Common myeloid progenitor, CD34-positive (primary cell): ENCODE measurements at regions not wholly inside any gene's neighbourhood (a gene's known extent, or its start where the extent isn't known, plus 50 kb on each side); places are given as distances from the start of the nearest gene placed in this dataset.

Source experiments
- CTCF ChIA-PET: fragments of 350-600 bp; sonication (Branson Sonifier 250); formaldehyde crosslinking; loops from one replicate; lab custom pipeline; 2021; ENCODE audit warnings: antibody characterized with exemption; lab: Charles Lee
- POLR2A ChIA-PET: fragments of 350-600 bp; sonication (Branson Sonifier 250); formaldehyde crosslinking; loops from one replicate; lab custom pipeline; 2021; ENCODE audit warnings: antibody characterized with exemption; lab: Charles Lee
- DNase-seq, 3 donors: peaks; one replicate each; pipeline versions ENCODE4 v3.0.0 to v3.0.0-alpha.2; 2013
- H3K27ac ChIP-seq, 2 experiments: 1 replicate in 1 of 2; 2 replicates in 1 of 2; pipeline ENCODE4 v1.7.0; 2013; ENCODE audit warnings: inconsistent platforms in 2 of 2, low read length in 2 of 2, mild to moderate bottlenecking in 2 of 2, low read depth in 1 of 2, moderate library complexity in 1 of 2; ENCODE audit not compliant: severe bottlenecking in 2 of 2, insufficient read depth in 1 of 2, poor library complexity in 1 of 2
- H3K27me3 ChIP-seq, 5 experiments: replicated peaks in 2 of 5; 1 replicate in 3 of 5; 2 replicates in 2 of 5; pipeline versions ENCODE4 v1.6.1 to v1.7.0; 2013; ENCODE audit warnings: low read length in 4 of 5, mild to moderate bottlenecking in 2 of 5, moderate library complexity in 2 of 5, inconsistent platforms in 1 of 5; ENCODE audit not compliant: insufficient read depth in 5 of 5, control insufficient read depth in 4 of 5
- H3K36me3 ChIP-seq, 4 experiments: 1 replicate in 2 of 4; 2 replicates in 2 of 4; pipeline versions ENCODE4 v1.6.1 to v1.7.0; 2013; ENCODE audit warnings: low read length in 3 of 4, control low read depth in 1 of 4, mild to moderate bottlenecking in 1 of 4; ENCODE audit not compliant: control insufficient read depth in 4 of 4, insufficient read depth in 4 of 4
- H3K4me1 ChIP-seq, 4 experiments: 1 replicate in 3 of 4; 2 replicates in 1 of 4; pipeline versions ENCODE4 v1.6.1 to v1.7.1; 2013; ENCODE audit warnings: low read length in 3 of 4, mild to moderate bottlenecking in 3 of 4, control low read depth in 1 of 4, inconsistent platforms in 1 of 4, moderate library complexity in 1 of 4; ENCODE audit not compliant: control insufficient read depth in 4 of 4, insufficient read depth in 4 of 4; ENCODE audit errors: control extremely low read depth in 1 of 4
- H3K4me3 ChIP-seq, 7 experiments: 1 replicate in 4 of 7; 2 replicates in 3 of 7; pipeline versions ENCODE4 v1.5.1 to v1.7.0; 2013; ENCODE audit warnings: mild to moderate bottlenecking in 7 of 7, low read length in 6 of 7, moderate library complexity in 6 of 7, inconsistent platforms in 2 of 7, low read depth in 2 of 7, control low read depth in 1 of 7; ENCODE audit not compliant: insufficient read depth in 4 of 7, control insufficient read depth in 1 of 7; ENCODE audit errors: extremely low read depth in 1 of 7
- H3K9me3 ChIP-seq, 5 experiments: 1 replicate in 4 of 5; 2 replicates in 1 of 5; pipeline versions ENCODE4 v1.6.1 to v1.7.1; 2013; ENCODE audit warnings: low read length in 4 of 5, mild to moderate bottlenecking in 2 of 5, inconsistent platforms in 1 of 5, low read depth in 1 of 5, moderate library complexity in 1 of 5; ENCODE audit not compliant: control insufficient read depth in 4 of 5, insufficient read depth in 2 of 5; ENCODE audit errors: control extremely low read depth in 1 of 5
- WGBS: methylation state at CpG from one replicate; pipeline ENCODE4 v1.1.5; 2013; ENCODE audit not compliant: insufficient coverage; 5-methylcytosine and 5-hydroxymethylcytosine counted together

DNA sequence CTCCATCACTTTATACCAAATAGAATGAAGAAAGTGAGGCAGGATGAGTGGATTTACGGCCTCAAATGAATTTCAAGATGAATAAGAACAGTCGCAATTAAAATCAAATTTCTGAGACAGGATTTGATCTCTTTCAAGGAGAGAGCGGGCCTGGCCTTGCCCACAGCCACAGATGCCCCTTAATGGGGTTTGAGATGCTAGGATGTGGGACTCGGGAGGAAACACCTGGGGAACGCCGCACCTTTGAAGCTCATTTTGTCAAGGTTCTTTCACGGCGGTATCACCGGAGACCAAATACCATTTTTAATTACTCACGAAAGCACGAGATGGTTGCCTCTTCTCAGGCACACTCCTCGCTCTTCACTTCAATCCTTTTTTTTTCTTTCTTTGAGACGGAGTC is 178.1 kb upstream of the SDK2 start:
- H3K27ac ChIP-seq: no peak overlapping the region
- no peaks in the 10 kb centered on the region for H3K36me3 ChIP-seq
- H3K4me3 ChIP-seq: no peak overlapping the region
- WGBS: 90% methylated on average over 12 of the region's 13 CpGs
- H3K4me1 ChIP-seq: peaks cover 0 to 7% (median 1%) of the 10 kb centered on the region in 4 experiments
- peaks cover 0 to 4% (median 0%) of the 10 kb centered on the region in 5 experiments for H3K9me3 ChIP-seq
- H3K27me3 ChIP-seq: peaks cover 0 to 7% (median 0%) of the 10 kb centered on the region in 5 experiments
- POLR2A ChIA-PET: no interaction called here
- no peak for DNase-seq
- CTCF ChIA-PET: interaction anchor here (1.1 to 1.8 kb wide), 2 partner anchors 9 to 10 kb away, joined by 3 to 5 read pairs; no protein-coding TSS in a partner anchor

DNA sequence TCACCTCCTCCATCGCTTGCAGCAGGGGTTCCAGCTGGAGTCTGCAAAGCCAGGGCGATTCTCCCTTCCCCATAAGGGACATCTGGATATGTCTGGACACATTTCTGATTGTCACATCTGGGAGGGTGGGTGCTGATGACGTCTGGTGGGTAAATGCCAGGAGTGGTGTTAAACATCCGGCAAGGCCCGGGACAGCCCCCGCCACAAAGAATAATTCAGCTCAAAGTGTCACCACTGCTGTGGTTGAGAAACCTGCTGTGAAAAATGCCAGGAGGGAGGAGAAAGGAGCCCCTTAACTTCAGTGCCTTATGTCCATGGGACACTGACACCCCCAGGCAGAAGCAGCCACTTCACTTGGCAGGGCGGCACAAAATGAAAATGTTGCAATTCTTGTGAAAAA is 179.4 kb upstream of the SDK2 start:
- Histone ChIP-seq H3K9me3 (peaks cover 0 to 4% (median 0%) of the 10 kb centered on the region in 5 experiments), H3K4me1 (peaks cover 0 to 7% (median 1%) of the 10 kb centered on the region in 4 experiments), H3K27me3 (peaks cover 0 to 7% (median 0%) of the 10 kb centered on the region in 5 experiments), H3K4me3 (no peak overlapping the region), H3K27ac (no peak overlapping the region), H3K36me3 (no peaks in the 10 kb centered on the region)
- ChIA-PET CTCF (interaction anchor here (0.8 kb wide), 1 partner anchor 10 kb away, joined by 3 read pairs; no protein-coding TSS in a partner anchor), POLR2A (interaction anchor here (0.8 kb wide), 1 partner anchor 30 kb away, joined by 3 read pairs; no protein-coding TSS in a partner anchor)
- DNase-seq: no peak
- WGBS: 98% methylated on average over 4 of the region's 7 CpGs

DNA sequence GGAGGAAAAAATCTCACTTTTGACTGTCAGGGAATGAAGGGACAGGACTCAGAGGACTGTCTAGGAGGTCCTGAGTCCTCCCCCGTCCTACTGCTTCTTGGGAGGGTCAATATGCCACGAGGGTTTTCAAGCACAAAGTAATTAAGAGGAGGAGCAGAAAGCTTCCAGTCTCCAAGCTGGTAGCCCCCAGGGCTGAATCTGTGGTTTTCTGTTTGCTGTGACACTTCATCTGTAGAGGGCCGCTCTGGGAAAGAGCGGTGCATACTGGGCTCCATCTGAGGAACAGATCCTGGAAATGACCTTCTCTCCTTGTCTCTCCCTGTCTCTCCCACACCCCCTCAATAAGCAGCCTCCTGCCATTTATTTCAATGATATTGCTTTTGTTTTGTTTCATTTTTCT is 180.1 kb upstream of the SDK2 start:
- ChIA-PET CTCF (no interaction called here), POLR2A (no interaction called here)
- WGBS: 85% methylated on average over 3 of the region's 4 CpGs
- Histone ChIP-seq H3K27me3 (peaks cover 0 to 7% (median 0%) of the 10 kb centered on the region in 5 experiments), H3K4me3 (no peak overlapping the region), H3K9me3 (no peaks in the 10 kb centered on the region), H3K36me3 (no peaks in the 10 kb centered on the region), H3K27ac (no peak overlapping the region), H3K4me1 (peaks cover 0 to 7% (median 1%) of the 10 kb centered on the region in 4 experiments)
- no peak for DNase-seq

DNA sequence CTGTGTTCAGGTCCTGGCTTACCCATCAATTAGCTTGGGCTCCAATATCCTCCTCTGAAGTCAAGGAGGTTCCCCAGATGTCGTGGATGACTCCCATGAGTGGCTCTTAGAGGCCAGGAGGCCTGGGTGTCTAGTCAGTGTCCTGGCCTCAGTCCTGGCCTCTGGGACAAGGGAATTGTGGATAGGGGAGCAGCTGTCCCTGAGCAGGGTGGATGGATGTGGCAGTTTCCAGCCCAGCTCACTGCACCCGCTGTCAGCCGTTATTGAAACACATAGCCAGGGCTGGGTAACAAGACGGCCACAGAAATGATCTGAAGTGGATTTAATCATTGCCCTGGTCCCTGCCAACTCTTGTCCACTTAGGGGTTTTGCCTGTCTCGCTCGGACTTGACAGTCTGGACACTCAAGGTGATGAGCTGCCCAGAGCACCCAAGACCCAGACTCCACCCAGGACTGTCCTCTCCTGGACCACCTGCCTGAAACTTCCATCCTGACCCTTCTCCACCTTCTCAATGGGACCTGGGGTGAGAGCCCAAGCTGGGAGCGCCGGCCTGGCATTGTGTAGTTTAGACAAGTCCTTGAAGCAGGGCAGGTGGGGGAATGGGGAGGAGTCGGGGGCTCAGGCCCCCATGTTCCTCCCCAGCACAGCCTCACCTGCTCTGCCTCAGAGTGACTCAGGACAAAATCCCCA is 182.1 kb upstream of the SDK2 start:
- POLR2A ChIA-PET: no interaction called here
- peaks cover 0 to 4% (median 0%) of the 10 kb centered on the region in 5 experiments for H3K27me3 ChIP-seq

DNA sequence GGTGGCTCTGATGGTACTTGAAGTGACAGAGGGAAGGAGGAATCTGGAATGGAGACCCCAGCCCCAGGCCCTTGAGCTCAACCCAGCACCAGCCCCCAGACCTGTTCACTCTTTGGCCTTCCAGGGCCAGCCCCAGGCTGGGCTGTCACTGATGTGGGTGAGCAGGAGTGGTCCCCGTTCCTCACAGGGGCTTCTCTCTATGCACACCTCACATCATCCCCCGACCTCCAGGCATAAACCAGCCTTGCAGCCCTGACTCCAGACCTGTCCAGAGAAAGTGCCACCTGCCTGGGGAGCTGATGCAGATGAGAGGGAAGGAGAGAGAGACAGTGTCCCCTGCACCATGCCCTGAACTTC is 182.6 kb upstream of the SDK2 start:
- POLR2A ChIA-PET: no interaction called here
- CTCF ChIA-PET: interaction anchor here (1.5 kb wide), 1 partner anchor 14 kb away, joined by 4 read pairs; no protein-coding TSS in a partner anchor

More for the DNA sequence above, 182.1 kb upstream of the SDK2 start:
- CTCF ChIA-PET: interaction anchor here (1.5 to 1.6 kb wide), 2 partner anchors 14 to 18 kb away, joined by 3 to 4 read pairs; no protein-coding TSS in a partner anchor
- whole genome bisulfite sequencing: 96% methylated on average over 6 of the region's 9 CpGs
- no peaks in the 10 kb centered on the region for H3K9me3 ChIP-seq
- DNase-seq: no peak
- H3K27ac ChIP-seq: no peak overlapping the region
- no peaks in the 10 kb centered on the region for H3K4me1 ChIP-seq
- no peaks in the 10 kb centered on the region for H3K36me3 ChIP-seq
- H3K4me3 ChIP-seq: no peak overlapping the region

DNA sequence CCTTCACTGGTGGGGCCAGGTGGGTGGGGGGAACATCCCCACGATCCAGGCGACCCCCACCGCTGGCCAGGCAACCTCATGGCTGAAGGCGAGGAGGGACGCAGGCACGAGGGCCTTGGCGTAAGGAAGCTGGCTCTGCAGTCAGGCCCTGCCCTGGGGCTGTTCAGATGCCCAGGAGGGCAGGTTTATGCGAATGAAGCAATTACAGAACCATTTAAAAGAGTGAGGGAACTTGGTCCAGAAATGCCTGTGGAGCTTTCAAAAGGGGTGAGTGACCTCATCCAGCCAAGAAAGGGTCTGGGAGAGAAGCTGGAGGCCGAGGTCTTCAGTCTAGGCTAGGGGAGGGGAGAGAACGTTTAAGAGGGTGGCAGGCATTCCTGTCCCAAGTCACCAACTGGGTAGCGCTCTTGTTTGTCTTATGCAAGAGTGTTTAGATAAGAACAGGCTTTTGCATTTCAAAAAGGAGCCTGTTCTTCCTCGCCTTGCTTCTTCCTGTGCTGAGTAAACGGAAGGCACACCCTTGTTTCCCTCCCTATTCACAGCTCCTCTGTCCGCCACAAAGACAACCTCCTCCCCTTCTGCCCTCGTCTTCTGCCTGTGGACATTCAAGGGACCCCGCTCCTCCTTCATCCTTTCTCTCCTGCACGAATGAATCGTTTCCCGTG is 183.5 kb upstream of the SDK2 start:
- Histone ChIP-seq H3K4me1 (peaks cover 0 to 7% (median 0%) of the 10 kb centered on the region in 4 experiments), H3K4me3 (no peak overlapping the region), H3K36me3 (no peaks in the 10 kb centered on the region), H3K27ac (no peak overlapping the region), H3K9me3 (no peaks in the 10 kb centered on the region), H3K27me3 (peaks cover 0 to 2% (median 0%) of the 10 kb centered on the region in 5 experiments)
- POLR2A ChIA-PET: no interaction called here
- no peak for DNase-seq
- 74% methylated on average over 17 of the region's 19 CpGs for WGBS
- CTCF ChIA-PET: interaction anchor here (1.1 to 1.5 kb wide), 2 partner anchors 13 to 181 kb away, joined by 3 to 4 read pairs; no protein-coding TSS in a partner anchor

More for the DNA sequence above, 182.6 kb upstream of the SDK2 start:
- Histone ChIP-seq H3K36me3 (no peaks in the 10 kb centered on the region), H3K9me3 (no peaks in the 10 kb centered on the region), H3K4me1 (peaks cover 0 to 3% (median 0%) of the 10 kb centered on the region in 4 experiments), H3K4me3 (no peak overlapping the region), H3K27ac (no peak overlapping the region), H3K27me3 (peaks cover 0 to 4% (median 0%) of the 10 kb centered on the region in 5 experiments)
- DNase-seq: no peak
- WGBS: no CpG with 5 or more reads among the region's 2 CpGs
